Spleen (tissue), 7 donors: ENCODE measurements at regions not wholly inside any gene's neighbourhood (a gene's known extent, or its start where the extent isn't known, plus 50 kb on each side); places are given as distances from the start of the nearest gene placed in this dataset.

Experiments
- POLR2A ChIP-seq, 3 donors: fragments of 450-650 bp; IDR thresholded peaks; one replicate each; pipeline ENCODE4 v1.5.1; 2017; ENCODE audit warnings: antibody characterized with exemption in 3 of 3, mild to moderate bottlenecking in 1 of 3
- POLR2AphosphoS5 ChIP-seq, 3 donors: sonication (generic); formaldehyde crosslinking; IDR thresholded peaks; one replicate each; pipeline ENCODE4 v1.5.1; 2017; ENCODE audit warnings: antibody characterized with exemption in 3 of 3
- TF ChIP-seq, protein P1 (sequence below), 11 experiments: fragments of 200-600 bp in 7 of 11; fragments of 450-650 bp in 4 of 11; sonication (generic) in 4 of 11; IDR thresholded peaks in 8 of 11; conservative IDR thresholded peaks in 3 of 11; 1 replicate in 7 of 11; 2 replicates in 4 of 11; pipeline versions ENCODE4 v1.4.0 to v1.8.0; 2016 to 2021; ENCODE audit warnings: antibody characterized with exemption in 11 of 11, inconsistent platforms in 4 of 11, mild to moderate bottlenecking in 1 of 11
- donor health status: DM: no; HTN: no; CAD: no; lungs with moderate emphysema.
- donor health status: DM: no; HTN: no; CAD: no.
- donor health status: DM: no; HTN: no; CAD: no.

DNA sequence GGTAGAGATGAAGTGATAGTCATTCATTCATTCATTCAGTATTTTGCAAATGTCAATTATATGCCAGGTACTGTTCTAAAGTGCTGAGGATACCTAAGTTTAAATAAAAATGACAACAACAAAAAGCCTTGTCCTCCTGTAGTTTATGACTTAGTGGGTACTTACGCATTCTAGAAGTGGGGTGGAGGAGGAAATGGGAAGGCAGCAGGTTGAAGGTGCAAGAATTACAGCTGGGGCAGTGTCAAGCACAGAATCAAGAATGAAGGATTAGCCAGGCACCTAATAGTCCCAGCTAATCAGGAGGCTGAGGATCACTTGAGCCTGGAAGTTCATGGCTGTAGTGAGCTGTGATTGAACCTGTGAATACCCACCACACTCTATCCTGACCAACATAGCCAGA lies 90.7 kb upstream of the STARD13 start:
- TF ChIP-seq, protein P1, sequence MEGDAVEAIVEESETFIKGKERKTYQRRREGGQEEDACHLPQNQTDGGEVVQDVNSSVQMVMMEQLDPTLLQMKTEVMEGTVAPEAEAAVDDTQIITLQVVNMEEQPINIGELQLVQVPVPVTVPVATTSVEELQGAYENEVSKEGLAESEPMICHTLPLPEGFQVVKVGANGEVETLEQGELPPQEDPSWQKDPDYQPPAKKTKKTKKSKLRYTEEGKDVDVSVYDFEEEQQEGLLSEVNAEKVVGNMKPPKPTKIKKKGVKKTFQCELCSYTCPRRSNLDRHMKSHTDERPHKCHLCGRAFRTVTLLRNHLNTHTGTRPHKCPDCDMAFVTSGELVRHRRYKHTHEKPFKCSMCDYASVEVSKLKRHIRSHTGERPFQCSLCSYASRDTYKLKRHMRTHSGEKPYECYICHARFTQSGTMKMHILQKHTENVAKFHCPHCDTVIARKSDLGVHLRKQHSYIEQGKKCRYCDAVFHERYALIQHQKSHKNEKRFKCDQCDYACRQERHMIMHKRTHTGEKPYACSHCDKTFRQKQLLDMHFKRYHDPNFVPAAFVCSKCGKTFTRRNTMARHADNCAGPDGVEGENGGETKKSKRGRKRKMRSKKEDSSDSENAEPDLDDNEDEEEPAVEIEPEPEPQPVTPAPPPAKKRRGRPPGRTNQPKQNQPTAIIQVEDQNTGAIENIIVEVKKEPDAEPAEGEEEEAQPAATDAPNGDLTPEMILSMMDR (IDR thresholded peaks at IDR 0.05 in 8 of 11, conservative IDR thresholded peaks at IDR 0.05 in 3 of 11), result no peak
- no peak for TF ChIP-seq POLR2A (IDR thresholded peaks at IDR 0.05)
- TF ChIP-seq POLR2AphosphoS5 (IDR thresholded peaks at IDR 0.05), result no peak
